Hepatocyte (in vitro differentiated cells): ENCODE measurements at regions not wholly inside any gene's neighbourhood (a gene's known extent, or its start where the extent isn't known, plus 50 kb on each side); places are given as distances from the start of the nearest gene placed in this dataset.

Experiments
- DNase-seq: peaks from one replicate; pipeline ENCODE4 v3.0.0-alpha.2; 2016; ENCODE audit warnings: low spot score
- H2AFZ ChIP-seq: fragments of 200-600 bp; sonication (generic); 2 replicates; pipeline ENCODE4 v1.6.0; 2016; ENCODE audit warnings: antibody characterized with exemption, mild to moderate bottlenecking
- H3K27ac ChIP-seq: fragments of 200-600 bp; sonication (generic); 2 replicates; pipeline ENCODE4 v1.5.1; 2016; ENCODE audit warnings: mild to moderate bottlenecking
- H3K27me3 ChIP-seq: fragments of 200-600 bp; sonication (generic); 2 replicates; pipeline ENCODE4 v1.6.1; 2016
- H3K36me3 ChIP-seq: fragments of 200-600 bp; sonication (generic); replicated peaks from 2 replicates; pipeline ENCODE4 v1.5.1; 2016; ENCODE audit warnings: low read depth; ENCODE audit not compliant: insufficient read depth
- H3K4me1 ChIP-seq: fragments of 200-600 bp; sonication (generic); 2 replicates; pipeline ENCODE4 v1.5.1; 2016; ENCODE audit warnings: mild to moderate bottlenecking, moderate library complexity; ENCODE audit not compliant: insufficient read depth
- H3K4me2 ChIP-seq: fragments of 200-600 bp; sonication (generic); 2 replicates; pipeline ENCODE4 v1.6.0; 2016
- H3K4me3 ChIP-seq: fragments of 200-600 bp; sonication (generic); 2 replicates; pipeline ENCODE4 v1.5.1; 2016; ENCODE audit warnings: mild to moderate bottlenecking
- H3K79me2 ChIP-seq: fragments of 200-600 bp; sonication (generic); 2 replicates; pipeline ENCODE4 v1.6.0; 2017; ENCODE audit warnings: mild to moderate bottlenecking
- H3K9me2 ChIP-seq: fragments of 200-600 bp; sonication (generic); replicated peaks from 2 replicates; pipeline ENCODE4 v1.6.0; 2017; ENCODE audit warnings: mild to moderate bottlenecking; ENCODE audit not compliant: insufficient read depth
- H3K9me3 ChIP-seq: fragments of 200-600 bp; sonication (generic); 2 replicates; pipeline ENCODE4 v1.5.1; 2016; ENCODE audit warnings: low read depth, mild to moderate bottlenecking
- H4K20me1 ChIP-seq: fragments of 200-600 bp; sonication (generic); 2 replicates; pipeline ENCODE4 v1.6.0; 2016; ENCODE audit warnings: mild to moderate bottlenecking; ENCODE audit not compliant: insufficient read depth, poor library complexity, severe bottlenecking
- CTCF ChIP-seq: fragments of 200-600 bp; sonication (generic); IDR thresholded peaks from 2 replicates; pipeline ENCODE4 v1.5.1; 2016; ENCODE audit warnings: antibody characterized with exemption, mild to moderate bottlenecking; ENCODE audit not compliant: poor library complexity
- EZH2 ChIP-seq: fragments of 200-600 bp; sonication (generic); IDR thresholded peaks from 2 replicates; pipeline ENCODE4 v1.6.1; 2016; ENCODE audit warnings: antibody characterized with exemption, mild to moderate bottlenecking, borderline replicate concordance
- EZH2phosphoT487 ChIP-seq: fragments of 200-600 bp; sonication (generic); IDR thresholded peaks from one replicate; pipeline ENCODE4 v1.6.1; 2018; ENCODE audit warnings: antibody characterized with exemption, mild to moderate bottlenecking, low read depth, moderate library complexity; ENCODE audit not compliant: unreplicated experiment, severe bottlenecking
- WGBS: methylation state at CpG from one replicate; pipeline ENCODE4 v1.1.6; 2016; ENCODE audit warnings: low lambda C conversion rate; ENCODE audit errors: missing lambda C conversion rate; 5-methylcytosine and 5-hydroxymethylcytosine counted together

- no peak for TF ChIP-seq CTCF
- TF ChIP-seq EZH2phosphoT487, result no peak
- no peak for TF ChIP-seq EZH2
- Histone ChIP-seq H4K20me1 (no peaks in the 10 kb centered on the region), H3K36me3 (no peaks in the 10 kb centered on the region), H3K4me2 (no peak overlapping the region), H3K9me3 (no peaks in the 10 kb centered on the region), H2AFZ (no peak overlapping the region), H3K27ac (no peak overlapping the region), H3K4me1 (peaks cover 20% of the 10 kb centered on the region), H3K9me2 (no peaks in the 10 kb centered on the region), H3K79me2 (no peaks in the 10 kb centered on the region), H3K27me3 (no peaks in the 10 kb centered on the region), H3K4me3 (no peak overlapping the region)
- WGBS, result 86% methylated on average over 12 of the region's 12 CpGs
- no peak for DNase-seq
These were observed 72.0 kb upstream of the SHISAL1 start for GRCh38 chr22:44384563-44385295.

GRCh38 chr22:44383652-44384562 is 71.2 kb upstream of the SHISAL1 start:
- peaks cover 20% of the 10 kb centered on the region for H3K4me1 ChIP-seq
- H3K27me3 ChIP-seq, result no peaks in the 10 kb centered on the region
- TF ChIP-seq CTCF (no peak), EZH2 (no peak)
- H3K9me2 ChIP-seq, result no peaks in the 10 kb centered on the region
- 86% methylated on average over 11 of the region's 14 CpGs for WGBS
- no peak overlapping the region for H2AFZ ChIP-seq
- H3K36me3 ChIP-seq, result no peaks in the 10 kb centered on the region
- H3K4me3 ChIP-seq, result no peak overlapping the region
- no peak overlapping the region for H3K4me2 ChIP-seq
- peak overlapping the region; percentile 33 for H3K27ac ChIP-seq
- no peaks in the 10 kb centered on the region for H3K79me2 ChIP-seq
- DNase-seq, result no peak
- no peaks in the 10 kb centered on the region for H3K9me3 ChIP-seq
- no peaks in the 10 kb centered on the region for H4K20me1 ChIP-seq

DNA sequence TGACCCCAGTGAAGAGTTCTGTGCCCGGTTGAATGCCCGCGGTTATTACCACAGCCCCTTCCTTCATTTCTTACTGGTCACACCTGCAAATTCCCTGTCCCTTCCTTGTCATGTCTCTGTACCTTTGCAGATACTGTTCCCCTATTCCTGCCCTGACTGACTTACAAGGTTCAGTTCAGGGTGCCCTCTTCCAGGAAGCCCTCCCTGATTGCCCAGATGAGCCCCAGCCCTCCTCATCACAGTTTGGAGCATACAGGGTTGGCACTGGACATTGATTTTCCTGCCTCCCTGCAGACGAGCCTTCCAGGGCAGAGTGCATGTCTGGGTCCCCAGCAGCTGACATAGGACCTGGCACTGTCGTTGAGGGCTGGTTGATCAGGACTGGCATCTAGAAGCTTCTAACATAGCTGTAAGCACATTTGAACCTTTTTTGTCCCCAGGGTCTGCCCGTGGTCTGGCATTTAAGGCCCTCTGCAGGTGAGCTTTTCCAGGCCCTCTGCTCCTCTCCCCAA is 70.4 kb upstream of the SHISAL1 start:
- Histone ChIP-seq H3K4me2 (no peak overlapping the region), H3K4me1 (peaks cover 20% of the 10 kb centered on the region), H3K27me3 (no peaks in the 10 kb centered on the region), H3K9me2 (no peaks in the 10 kb centered on the region), H3K79me2 (no peaks in the 10 kb centered on the region), H4K20me1 (no peaks in the 10 kb centered on the region), H3K4me3 (no peak overlapping the region), H3K27ac (peak overlapping the region; percentile 80), H2AFZ (no peak overlapping the region), H3K36me3 (no peaks in the 10 kb centered on the region), H3K9me3 (no peaks in the 10 kb centered on the region)
- no peak for TF ChIP-seq EZH2
- TF ChIP-seq CTCF, result no peak
- no peak for TF ChIP-seq EZH2phosphoT487
- WGBS, result 78% methylated on average over 6 of the region's 6 CpGs
- DNase-seq, result no peak
